ENCODE measurements at regions not wholly inside any gene's neighbourhood (a gene's known extent, or its start where the extent isn't known, plus 50 kb on each side); places are given as distances from the start of the nearest gene placed in this dataset.
A peak's percentile ranks its signal among the peaks of the same experiment; 100 is the strongest.

DNA sequence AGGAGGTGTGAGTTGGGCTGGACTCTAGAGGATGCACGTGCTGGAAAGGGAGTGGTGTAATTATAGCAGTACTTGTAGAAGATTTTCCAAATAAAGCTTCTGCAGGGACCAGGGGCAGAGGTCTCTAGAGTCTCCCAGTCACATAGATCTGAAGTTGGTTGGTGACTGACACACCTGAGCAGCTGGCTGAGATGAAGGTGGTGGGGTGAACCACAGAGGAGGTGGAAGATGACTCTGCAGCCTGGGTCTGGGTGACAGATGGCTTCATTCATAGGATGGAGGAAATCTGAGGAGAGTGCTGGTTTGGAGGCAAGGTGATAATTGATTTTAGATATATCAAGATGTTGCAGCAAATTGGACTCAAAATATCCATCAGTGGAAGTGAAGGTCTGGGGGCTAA is 178.9 kb upstream of the IVNS1ABP start:
- DNase-seq = no peak

DNA sequence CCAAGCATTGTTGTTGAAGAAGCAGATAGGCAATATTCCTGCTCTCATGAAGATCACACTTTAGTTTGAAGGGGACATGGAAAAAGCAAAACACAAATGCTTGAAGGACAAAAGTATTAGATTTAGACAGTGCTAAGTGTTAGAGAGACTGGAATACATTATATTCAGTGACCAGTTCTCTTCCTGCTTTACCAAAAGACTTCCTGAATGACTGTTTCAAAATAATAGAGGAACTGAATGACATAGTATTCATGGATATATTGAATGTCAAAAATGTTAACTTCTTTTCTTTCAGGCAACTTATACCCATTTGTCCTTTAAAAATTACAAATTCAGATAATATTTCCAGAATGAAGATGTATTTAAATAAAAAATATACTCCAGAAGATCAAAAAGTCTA is 178.0 kb upstream of the IVNS1ABP start:
- DNase-seq = no peak

DNA sequence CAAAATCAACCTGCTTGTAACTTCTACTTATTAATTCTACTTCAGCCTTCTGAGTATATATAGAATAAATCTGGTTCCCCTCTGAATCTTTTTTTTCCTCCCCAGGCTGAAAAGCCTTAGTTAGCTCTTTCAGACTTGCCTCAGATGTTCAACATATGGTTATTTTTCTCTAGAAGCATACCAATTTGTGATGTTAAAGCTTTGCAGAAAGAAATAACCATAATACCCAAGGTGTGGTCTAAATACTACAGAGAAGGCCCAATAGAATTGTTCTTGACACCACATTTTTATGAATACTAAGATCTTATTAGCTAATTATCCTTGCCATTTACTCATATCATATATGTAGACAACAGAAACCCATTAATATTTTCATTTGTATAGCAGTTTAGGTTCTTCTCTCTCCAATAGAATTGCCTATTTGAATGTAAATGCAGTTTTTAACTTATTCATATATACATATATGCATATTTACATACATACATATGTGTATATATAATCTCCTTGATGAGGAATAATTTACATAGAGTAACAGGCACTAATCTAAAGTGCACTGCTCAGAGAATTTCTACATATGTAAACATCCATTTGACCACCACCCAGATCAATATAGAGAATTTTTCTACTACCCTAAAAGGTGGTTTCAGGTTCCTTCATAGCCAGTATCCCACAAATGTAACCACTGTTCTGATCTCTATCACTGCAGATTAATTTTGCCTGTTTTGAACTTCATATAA is 175.2 kb upstream of the IVNS1ABP start:
- DNase-seq = no peak

DNA sequence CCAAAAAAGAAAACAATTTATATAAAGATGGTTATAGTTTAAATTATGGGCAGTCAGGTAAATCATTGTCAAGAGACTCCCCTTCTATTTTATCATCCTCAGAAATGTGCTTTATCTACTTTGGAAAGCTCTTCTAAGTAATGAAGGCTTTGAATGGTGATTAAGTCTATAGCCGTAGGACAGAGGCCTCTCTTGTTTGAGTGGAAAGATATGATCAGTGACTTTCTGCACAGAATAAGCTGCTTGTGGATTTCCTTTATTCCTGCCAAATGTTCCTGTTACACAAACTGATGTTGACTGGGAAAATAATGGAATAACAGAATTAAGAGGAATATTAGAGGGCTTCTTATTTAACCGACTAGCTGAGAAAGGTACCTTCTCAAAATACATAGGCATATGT is 174.6 kb upstream of the IVNS1ABP start:
- no peak for DNase-seq

DNA sequence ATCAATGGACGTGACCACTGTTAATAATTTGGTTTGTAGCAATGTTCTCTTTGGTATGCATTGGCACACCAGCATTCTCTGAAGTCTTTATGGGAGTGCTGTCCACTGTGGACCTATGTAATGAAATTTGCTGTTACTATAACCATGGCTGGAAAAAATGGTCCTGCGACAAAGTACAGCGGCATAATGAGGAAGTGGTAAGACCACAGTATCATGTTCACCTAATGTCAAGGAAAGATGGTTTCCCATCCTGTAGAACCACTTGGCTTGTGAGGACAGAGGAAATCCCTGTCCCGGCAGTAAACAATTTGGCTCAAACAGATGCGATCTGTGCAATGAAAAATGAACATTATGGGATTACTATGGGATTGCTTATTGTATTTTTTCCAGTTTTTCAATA is 173.9 kb upstream of the IVNS1ABP start:
- DNase-seq = no peak

DNA sequence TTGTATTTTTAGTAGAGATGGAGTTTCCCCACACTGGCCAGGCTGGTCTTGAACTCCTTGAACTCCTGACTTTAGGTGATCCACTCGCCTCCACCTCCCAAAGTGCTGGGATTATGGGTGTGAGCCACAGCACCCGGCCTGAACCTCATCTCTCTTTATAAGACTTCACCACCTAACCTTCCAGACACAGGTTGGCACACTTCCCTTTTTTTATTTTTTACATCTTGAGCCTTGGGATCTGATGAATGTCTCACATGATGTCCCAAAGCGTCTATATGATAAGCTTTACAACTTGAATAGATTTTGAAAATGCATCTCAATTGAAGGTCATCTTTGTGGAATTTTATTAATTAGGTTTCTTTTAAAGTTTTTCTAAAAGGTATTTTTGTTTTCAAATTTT is 172.4 kb upstream of the IVNS1ABP start:
- DNase-seq = no peak

DNA sequence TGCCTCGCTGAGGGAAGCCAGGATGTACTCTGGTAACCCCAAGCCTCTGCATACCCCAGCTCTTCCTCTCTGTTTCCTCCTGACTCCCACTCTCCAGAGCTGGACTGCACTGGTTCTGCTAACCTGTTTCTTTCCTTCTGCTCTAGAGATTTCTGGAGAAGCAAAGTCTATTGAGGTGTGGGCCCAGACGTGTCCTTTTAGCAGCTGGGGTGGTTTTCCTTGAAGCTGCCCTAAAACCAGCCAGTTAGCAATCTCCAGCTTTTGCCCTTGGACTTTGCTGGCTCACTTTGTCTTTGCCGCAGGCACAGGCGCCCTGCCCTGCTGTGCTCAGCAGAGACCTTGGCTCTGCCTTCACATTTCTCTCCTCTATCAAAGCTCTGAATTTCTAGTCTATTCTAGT is 171.8 kb upstream of the IVNS1ABP start:
- DNase-seq = no peak

DNA sequence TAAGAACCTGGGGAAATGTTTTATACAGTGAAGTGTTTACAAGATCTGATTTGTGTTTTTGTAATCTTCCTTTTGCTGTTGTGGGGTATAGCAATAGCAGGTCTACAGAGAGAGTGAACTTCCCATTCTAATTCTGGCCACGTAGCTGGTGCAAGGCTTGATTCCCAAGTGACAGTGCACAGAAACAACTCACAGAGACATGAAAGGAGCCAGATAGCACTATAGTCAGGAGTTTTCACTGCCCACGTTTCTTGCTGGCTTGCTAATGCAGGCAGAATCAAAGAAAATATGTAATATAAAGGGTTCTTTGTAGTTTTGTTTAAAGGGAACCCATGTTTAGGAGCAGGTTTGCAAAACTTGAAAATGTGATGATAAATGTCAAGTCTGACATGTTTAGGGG is 170.9 kb upstream of the IVNS1ABP start:
- no peak for DNase-seq

DNA sequence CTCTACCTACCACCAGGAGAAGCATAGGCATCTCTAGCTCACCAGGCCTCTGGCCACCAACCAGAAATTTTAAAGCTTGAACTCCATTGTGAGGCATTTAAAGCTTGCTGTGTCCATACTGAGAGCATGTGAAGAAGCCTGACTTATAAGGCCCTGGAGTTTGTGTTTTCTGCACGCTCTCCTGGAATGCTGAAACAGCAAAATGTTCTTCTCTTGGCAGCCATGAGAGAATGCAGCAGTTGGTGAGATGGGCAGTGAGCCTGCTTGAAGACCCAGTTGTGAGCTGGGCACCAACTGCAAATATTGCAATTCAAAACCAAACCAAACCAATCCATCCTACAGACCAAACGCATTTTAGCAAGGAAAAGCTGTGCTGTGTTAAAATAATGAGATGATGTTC is 170.0 kb upstream of the IVNS1ABP start:
- DNase-seq = no peak

DNA sequence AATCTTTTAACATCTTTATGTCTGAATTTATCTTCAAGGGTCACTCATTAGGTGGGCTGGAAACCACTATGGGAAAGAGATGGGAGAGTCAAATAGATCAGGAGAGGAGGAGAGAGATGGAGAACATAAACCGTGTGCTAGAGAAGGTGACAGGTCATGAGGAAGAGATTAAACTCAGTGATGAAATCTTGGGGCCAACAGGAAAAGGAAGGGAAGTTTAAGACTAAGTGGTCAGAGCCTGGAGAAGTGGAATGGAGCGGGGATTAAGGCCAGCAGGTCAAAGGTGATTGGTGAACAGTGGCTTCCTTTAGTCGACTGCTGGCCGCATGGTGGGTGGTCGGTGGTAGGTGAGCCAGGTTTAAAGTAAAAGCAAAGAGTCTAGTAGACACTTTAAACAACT is 169.3 kb upstream of the IVNS1ABP start:
- no peak for DNase-seq

DNA sequence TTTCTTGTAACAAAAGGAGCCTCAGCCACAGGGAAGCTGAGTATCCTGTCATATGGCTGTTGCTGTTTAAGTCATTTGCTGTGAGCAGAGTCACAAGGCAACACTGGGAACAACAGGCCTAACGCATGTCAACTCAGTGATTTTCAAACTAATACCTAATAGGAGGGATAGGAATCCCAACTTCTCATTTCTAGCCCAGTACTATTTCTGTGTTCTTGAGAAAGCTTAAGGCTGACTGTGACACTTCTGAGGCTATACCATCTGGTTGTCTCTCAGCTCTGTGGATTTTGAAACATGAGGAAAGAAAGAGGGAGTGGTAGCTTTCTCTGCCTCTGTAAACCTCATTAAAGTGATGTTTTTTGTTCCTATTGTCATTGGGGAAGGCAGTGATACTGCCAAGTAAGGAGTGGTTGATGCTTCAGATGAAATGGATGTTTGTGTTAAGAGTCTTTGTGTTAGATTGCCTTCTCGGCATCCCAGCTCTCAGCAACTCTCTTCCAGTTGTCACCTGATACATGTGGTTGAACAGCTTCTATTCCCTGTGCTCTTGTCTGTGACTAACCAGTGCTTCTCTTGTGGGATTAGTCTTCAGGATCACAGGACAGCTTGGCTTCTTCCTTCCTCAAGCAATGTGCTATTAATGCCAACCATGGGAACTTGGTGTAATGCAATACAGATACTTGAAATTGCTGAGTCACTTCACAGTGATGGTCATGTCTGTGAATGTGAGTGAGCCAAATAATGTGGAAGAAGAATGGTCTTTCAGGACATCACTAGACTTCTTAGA is 166.8 kb upstream of the IVNS1ABP start:
- peak; percentile 67 for DNase-seq

DNA sequence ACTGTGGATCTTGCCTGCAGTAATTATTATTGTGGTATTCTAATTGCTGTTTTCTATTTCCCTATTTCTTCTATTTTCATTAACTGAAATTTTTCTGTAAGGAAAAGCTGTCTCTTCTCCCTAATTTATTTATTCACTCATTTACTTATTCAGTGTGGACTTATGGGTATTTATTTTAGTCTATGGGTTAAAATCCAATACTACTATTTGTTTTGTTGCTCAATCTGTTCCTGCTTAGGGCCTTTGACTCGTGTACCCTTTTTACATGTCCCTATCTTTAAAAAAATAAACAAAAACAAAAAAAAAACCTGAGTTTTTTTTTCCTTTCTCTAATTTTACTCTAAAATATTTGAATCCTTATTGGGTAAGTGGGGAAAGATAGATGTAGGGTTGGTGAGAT is 166.2 kb upstream of the IVNS1ABP start:
- no peak for DNase-seq

DNA sequence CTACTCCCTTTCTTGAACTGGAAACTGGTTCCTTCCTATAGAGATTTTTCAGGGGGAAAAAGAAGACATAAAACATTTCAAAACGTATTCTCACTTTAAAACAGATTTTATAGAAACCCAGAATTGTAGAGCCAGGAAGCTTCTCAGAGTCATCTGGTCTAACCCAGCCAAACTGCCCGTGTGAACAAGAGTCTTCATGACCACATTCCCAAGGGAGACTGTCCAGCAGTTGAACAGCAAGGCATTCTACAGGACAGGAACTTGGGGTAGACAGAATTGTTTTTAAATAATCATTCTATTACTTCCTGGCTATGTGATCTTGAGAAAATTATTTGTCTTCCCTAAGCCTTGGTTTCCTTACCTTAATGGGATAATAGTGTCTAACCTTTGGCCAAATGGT is 163.5 kb upstream of the IVNS1ABP start:
- DNase-seq = no peak

DNA sequence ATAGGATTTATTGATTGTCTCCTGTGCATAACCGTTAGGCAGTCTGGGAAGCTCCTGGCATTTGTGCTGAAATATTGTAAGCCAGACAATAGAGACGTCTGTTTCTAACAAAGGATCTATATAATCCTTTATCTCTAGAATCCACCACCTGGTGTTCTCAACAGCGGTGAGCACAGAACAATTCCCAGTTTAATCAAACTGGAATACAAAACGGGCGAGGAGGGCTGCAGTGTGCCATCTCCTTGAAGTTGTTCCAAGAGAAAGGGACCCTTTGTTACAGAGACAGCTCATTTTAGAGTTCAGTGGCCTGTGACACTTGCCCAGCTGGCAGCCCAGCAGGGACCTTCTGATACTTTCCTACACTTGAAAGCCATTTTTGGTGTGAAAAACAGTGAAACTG is 162.8 kb upstream of the IVNS1ABP start:
- DNase-seq = no peak

DNA sequence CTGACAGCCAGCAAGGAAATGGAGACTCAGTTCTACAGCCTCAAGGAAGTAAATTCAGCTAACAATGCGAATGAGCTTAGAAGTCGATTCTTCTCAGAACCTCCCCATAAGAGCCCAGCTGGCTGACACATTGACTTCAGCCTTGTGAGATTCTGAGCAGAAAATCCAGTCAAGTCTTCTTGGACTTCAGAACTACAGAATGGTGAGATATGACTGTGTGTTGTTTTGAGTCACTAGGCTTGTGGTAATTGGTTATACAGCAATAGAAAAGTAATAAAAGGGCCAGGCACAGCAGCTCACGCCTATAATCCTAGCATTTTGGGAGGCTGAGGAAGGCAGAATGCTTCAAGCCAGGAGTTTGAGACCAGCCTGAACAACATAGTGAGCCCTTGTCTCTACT is 161.8 kb upstream of the IVNS1ABP start:
- DNase-seq = no peak

DNA sequence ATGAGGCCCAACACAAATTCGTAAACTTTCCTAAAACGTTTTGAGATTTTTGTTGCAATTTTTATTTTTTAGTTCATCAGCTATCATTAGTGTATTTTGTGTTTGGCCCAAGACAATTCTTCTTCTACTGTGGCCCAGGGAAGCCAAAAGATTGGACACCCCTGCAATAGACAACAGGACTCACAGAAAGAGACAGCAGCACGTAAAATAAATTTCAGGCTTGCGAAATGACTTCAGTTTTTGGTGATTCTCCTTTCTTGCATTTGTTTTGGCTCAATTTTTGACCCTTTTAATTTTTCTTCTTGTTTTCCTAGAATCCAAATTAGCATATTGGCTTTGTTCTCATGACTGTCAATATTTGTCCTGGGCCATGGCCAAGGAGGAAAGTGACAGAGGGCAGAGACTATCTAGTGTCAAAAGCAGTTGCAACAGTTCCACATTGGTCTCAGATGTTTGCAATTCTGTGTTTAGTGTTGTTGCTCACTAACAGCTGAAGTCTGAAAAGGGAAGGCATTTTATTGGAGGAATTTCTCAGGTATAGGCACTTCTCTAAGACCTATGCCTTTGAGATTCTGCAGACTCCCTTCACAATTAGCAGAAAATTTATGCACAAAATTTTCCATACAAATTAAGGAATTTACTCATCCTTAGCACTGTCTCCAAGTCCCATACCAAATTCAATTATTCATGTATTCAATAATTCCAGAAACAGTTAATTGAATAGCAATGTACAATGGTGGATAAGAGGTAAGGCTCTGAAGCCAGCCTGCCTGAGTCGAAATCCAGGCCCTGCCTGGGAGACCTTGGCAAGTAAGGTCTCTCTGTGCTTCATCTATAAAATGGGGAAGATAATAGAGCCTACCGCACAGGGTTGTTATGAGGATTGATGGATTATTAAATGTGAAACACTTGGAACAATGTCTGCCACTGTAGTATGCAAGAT is 160.9 kb upstream of the IVNS1ABP start:
- no peak for DNase-seq

DNA sequence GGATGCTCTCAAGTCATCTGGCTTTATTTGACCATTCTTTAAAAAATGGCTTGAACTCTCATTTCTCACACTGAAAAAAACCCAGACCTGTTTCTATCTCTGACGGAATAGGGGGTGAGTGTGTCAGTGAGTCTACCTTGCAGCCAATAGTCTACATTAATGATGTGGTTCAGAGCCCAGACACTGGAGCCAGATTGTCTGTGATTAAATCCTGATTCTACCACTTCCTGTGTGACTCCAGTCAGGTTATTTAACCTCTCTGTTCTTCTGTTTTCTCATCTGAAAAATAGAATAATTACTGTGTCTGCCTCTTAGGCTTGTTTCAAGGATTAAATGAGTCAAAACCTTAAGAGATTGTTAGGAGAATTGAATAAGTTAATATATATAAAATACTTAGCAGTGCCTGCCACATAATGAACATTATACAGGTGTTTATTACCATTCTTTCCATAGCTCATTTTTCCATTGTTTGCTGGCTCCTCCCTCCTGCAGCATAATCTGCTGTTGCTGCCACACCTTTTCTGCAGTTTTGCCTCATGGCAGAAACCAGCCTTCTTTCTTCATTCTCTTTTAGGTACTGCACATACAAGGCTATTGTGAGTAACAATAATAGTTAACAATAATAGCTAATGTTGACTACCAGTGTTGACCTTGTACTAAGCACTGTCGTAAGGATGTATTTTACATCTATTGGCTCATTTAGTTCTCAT is 157.6 kb upstream of the IVNS1ABP start:
- DNase-seq = no peak

DNA sequence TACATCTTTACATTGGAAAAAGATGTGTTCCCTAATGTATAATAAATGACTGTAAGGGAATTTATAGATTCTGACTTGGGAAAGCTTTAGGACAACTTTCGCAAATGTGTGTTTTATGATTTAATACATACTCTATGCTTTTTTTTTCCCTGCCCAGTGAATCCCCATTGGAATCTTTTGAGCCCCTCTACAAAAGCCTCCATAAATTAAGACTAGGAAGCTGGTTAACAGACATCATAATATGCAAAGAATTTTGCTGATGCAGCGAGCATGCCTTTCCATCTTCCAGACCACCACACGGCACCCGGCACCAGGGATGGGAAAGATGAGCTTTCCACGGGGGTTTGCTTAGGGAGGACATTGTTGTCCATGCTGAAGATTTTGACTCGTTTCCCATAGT is 156.1 kb upstream of the IVNS1ABP start:
- DNase-seq = no peak

DNA sequence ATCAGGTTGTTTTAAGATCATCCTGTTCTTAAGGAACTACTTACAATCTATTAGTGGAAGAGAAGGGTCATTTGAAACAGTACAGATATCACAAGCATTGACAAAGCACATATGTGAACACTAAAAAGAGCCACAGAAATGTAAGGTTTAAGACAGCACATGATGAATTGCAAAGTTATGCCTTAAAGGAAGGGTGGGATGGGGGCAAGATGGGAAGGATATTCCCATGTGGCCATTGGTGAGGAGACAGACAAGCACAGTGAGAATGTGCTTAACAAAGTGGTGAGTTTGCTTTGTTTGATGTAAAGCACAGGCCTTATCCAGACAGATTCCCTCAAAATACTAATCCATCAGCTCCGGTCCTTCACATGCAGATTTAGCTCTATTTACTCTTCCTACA is 151.6 kb upstream of the IVNS1ABP start:
- no peak for DNase-seq

DNA sequence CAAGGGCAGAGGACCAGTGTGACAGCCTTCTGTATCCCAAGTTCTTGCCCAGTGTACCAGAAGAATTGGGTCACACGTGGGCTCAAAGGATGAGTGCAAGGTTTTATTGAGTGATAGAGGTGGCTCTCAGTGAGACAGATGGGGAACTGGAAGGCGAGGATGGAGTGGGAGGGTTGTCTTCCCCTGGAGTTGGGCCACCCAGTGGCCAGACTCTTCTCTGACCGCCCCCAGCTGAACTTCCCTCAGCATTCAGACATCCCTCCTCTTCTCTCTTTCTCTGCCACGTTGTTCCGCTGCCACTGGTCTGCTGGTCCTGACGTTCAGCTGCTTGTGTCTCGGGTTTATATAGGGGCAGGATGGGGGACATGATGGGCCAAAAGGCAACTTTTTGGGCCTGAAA is 150.1 kb upstream of the IVNS1ABP start:
- no peak for DNase-seq

DNA sequence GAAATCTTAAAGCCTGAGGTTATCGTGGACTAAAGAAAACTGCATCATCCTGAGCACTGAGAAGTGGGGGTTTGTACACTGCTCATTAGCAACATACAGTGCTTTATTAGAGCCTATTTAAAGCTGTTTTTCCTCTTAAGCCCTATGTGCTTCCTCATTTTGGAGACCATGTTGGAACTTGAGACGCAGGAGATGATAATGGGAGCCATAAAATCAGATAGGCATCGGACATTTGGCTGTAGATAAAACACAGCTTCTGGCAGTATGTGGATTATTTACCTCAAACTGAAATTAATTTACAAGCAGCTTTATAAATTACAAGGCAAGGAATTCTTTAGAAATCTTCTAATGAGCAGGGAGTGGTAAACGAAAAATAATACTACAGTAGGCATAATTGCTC is 147.7 kb upstream of the IVNS1ABP start:
- no peak for DNase-seq

DNA sequence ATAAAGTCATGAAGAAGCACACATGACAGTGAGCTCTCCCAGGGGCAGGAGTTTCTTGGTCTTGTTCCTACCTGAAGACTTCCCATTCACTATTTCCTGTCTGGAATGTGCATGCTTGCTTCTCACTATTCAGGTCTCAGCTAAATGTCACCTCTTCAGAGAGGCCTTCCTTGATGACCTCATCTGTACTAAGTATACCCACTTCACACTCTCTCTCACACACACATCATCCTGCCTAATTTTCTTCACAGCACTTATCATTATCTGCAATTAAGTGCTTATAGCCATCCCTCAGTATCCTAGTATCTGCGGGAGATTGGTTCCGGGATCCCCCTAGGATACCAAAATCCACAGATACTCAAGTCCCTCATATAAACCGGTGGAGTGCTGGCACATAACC is 146.4 kb upstream of the IVNS1ABP start:
- no peak for DNase-seq

DNA sequence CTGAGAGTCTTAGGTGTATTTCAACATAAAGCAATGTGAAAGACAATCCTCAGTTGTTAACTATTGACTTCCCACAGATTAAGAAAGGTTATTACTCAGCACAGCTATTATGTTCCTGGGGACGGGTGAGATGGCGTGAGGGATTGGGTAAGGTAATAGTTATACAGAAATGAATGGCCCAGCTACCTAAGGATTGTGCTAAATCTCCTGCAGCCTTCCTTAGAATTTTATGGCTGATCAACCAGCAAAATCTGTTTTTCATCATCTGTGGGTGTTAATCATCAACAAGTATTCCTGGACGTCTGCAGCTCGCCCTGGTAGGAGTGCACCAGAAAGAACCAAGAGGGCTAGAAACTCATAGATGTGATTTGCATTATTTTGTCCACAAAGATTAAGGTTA is 146.0 kb upstream of the IVNS1ABP start:
- no peak for DNase-seq

Data from islet precursor cell (in vitro differentiated cells).